Activated CD8-positive, alpha-beta T cell treated with anti-CD3 and anti-CD28 coated beads for 36 hours (primary cell): ENCODE measurements at regions not wholly inside any gene's neighbourhood (a gene's known extent, or its start where the extent isn't known, plus 50 kb on each side); places are given as distances from the start of the nearest gene placed in this dataset.

ENCODE experiments used
- ATAC-seq: fragments of 200-7000 bp; cut with Tn5 transposase; one replicate; pipeline ENCODE4 v1.10.0; 2021; ENCODE audit warnings: mild to moderate bottlenecking, moderate library complexity
- CTCF ChIA-PET: fragments of 350-600 bp; sonication (Branson Sonifier 250); formaldehyde crosslinking; loops from one replicate; lab custom pipeline; 2021; ENCODE audit warnings: antibody characterized with exemption; lab: Charles Lee
- POLR2A ChIA-PET: fragments of 350-600 bp; sonication (Branson Sonifier 250); formaldehyde crosslinking; loops from one replicate; lab custom pipeline; 2021; ENCODE audit warnings: antibody characterized with exemption; lab: Charles Lee
- DNase-seq: peaks from one replicate; pipeline ENCODE4 v3.0.0-alpha.2; 2020
- H3K27ac Mint-ChIP-seq: one replicate; pipeline ENCODE4 v1.8.0; 2021; ENCODE audit warnings: mild to moderate bottlenecking, mixed read lengths
- H3K27me3 Mint-ChIP-seq: one replicate; pipeline ENCODE4 v1.8.0; 2021; ENCODE audit warnings: mixed read lengths
- H3K36me3 Mint-ChIP-seq: one replicate; pipeline ENCODE4 v1.8.0; 2021; ENCODE audit warnings: low read depth, mixed read lengths
- H3K4me1 Mint-ChIP-seq: one replicate; pipeline ENCODE4 v1.8.0; 2021; ENCODE audit warnings: low read depth, mixed read lengths
- H3K4me3 Mint-ChIP-seq: one replicate; pipeline ENCODE4 v1.8.0; 2021; ENCODE audit warnings: mild to moderate bottlenecking, moderate library complexity, mixed read lengths
- H3K9me3 Mint-ChIP-seq: one replicate; pipeline ENCODE4 v1.8.0; 2021; ENCODE audit warnings: mixed read lengths
- CTCF ChIP-seq: fragments of 200-600 bp; IDR thresholded peaks from one replicate; pipeline ENCODE4 v1.8.0; 2022; ENCODE audit warnings: antibody characterized with exemption, mild to moderate bottlenecking
- intact Hi-C: fragments of 100-400 bp; cut with micrococcal nuclease; formaldehyde crosslinking; loops from one replicate; pipeline ENCODE4 v1.10.0; 2022

DNA sequence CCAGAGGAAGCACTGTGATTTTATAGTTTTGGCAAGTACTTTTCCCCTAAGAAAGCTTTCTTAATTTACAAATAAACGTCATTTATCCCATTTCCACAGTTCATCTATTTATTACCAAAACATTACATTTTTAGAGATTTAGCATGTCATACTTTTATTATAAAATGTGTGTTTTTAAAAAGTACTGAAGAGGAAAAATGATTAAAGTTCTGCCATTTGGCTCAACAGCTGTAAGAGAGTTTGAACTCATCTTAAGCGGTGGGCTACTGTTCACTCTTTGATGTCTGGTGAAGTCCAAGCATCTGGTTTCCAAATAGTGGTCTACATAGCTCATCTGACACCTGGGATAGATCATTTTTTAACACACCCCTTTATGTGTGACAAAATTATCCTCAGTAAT lies 51.3 kb upstream of the TANC1 start:
- H3K4me1 Mint-ChIP-seq: no peaks in the 10 kb centered on the region
- H3K36me3 Mint-ChIP-seq: no peaks in the 10 kb centered on the region
- CTCF ChIA-PET: interaction anchor here (1.1 to 1.4 kb wide), 2 partner anchors 15 to 202 kb away, joined by 4 to 5 read pairs; no protein-coding TSS in a partner anchor
- H3K27me3 Mint-ChIP-seq: no peaks in the 10 kb centered on the region
- POLR2A ChIA-PET: no interaction called here
- no peak overlapping the region for H3K27ac Mint-ChIP-seq
- intact Hi-C loops: no loop called here
- H3K4me3 Mint-ChIP-seq: no peak overlapping the region
- no peak for TF ChIP-seq CTCF
- ATAC-seq: no peak
- no peaks in the 10 kb centered on the region for H3K9me3 Mint-ChIP-seq
- no peak for DNase-seq

- CTCF ChIA-PET: interaction anchor here (1.1 kb wide), 1 partner anchor 200 kb away, joined by 3 read pairs; no protein-coding TSS in a partner anchor
- no peaks in the 10 kb centered on the region for H3K36me3 Mint-ChIP-seq
These were observed 50.0 kb upstream of the TANC1 start for GRCh38 chr2:158918452-158918851.

More at GRCh38 chr2:158918452-158918851, 50.0 kb upstream of the TANC1 start:
- POLR2A ChIA-PET: no interaction called here
- no peak overlapping the region for H3K4me3 Mint-ChIP-seq
- H3K4me1 Mint-ChIP-seq: no peaks in the 10 kb centered on the region
- DNase-seq (no peak), ATAC-seq (no peak)
- no peak overlapping the region for H3K27ac Mint-ChIP-seq
- intact Hi-C loops: no loop called here
- H3K27me3 Mint-ChIP-seq: no peaks in the 10 kb centered on the region
- no peak for TF ChIP-seq CTCF
- H3K9me3 Mint-ChIP-seq: no peaks in the 10 kb centered on the region
